HUDEP-2 (cell line): ENCODE measurements at regions not wholly inside any gene's neighbourhood (a gene's known extent, or its start where the extent isn't known, plus 50 kb on each side); places are given as distances from the start of the nearest gene placed in this dataset.
"Not testable (repeated sequence)": the region's sequence is repeated elsewhere in the genome, so short reads cannot be mapped to it uniquely, and the experiment has no call there.

ENCODE experiments used
- DNase-seq, 76 experiments: peaks; one replicate each; lab custom pipeline; 2025; ENCODE audit not compliant: unreplicated experiment in 76 of 76; lab: John Stamatoyannopoulos, UW

GRCh38 chr3:69688400-69688799, 50.9 kb upstream of the MITF start:
- DNase-seq = no peak

- DNase-seq = no peak
These were observed 51.6 kb upstream of the MITF start for GRCh38 chr3:69687641-69688040.

DNA sequence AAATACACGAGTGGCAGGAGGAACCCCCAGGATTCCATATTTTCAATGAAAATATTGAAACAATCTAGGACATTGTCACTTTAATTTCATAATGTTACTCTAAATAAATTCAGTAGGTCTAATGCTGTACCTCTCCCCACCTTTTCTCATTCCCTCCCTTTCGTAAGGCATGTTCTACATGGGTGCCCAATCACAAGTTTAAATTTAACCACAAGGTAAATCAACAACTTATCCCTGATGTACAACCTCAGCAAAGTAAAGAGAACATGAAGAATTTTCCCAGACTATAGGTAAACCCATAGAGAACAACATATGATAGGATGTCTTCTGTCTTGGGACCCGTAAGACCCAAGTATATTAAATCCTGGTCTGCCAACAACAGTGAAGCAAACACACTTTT, 53.2 kb upstream of the MITF start:
- DNase-seq = no peak

DNA sequence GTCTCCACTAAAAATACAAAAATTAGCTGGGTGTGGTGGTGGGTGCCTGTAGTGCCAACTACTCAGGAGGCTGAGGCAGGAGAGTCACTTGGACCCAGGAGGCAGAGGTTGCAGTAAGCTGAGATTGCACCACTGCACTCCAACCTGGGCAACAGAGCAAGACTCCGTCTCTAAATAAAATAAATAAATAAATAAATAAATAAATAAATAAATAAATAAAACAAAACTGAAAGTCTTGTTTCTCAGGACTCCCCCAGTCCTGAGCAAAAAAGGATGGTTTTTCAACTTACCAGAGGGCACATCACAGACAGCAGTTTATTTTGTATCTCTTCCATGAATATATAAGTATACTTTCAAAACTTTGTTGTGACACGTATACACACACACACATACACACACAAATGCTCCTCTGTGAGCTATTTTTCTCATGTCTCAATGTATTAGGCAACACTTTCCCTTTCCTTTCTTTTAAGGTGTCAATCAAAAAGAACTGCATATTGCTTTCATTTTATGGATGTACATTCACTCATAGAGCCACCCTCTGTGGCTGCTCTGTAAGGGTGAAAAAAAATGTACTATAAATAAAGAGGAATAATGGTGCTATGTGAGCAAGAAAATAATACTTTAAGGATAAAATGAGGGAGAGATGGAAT, 54.8 kb upstream of the MITF start:
- DNase-seq = no peak

- no peak for DNase-seq
These were observed 56.0 kb upstream of the MITF start for GRCh38 chr3:69683082-69683806.

DNA sequence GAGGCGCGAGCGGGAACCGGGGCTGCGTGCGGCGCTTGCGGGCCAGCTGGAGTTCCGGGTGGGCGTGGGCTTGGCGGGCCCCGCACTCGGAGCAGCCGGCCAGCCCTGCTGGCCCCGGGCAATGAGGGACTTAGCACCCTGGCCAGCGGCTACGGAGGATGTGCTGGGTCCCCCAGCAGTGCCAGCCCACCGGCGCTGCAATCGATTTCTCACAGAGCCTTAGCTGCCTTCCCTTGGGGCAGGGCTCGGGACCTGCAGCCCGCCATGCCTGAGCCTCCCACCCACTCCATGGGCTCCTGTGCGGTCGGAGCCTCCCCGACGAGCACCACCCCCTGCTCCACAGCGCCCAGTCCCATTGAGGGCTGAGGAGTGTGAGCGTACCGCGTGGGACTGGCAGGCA, 61.8 kb upstream of the MITF start:
- not testable (repeated sequence) for DNase-seq

GRCh38 chr3:69675786-69676530, 63.3 kb upstream of the MITF start:
- DNase-seq = no peak

DNA sequence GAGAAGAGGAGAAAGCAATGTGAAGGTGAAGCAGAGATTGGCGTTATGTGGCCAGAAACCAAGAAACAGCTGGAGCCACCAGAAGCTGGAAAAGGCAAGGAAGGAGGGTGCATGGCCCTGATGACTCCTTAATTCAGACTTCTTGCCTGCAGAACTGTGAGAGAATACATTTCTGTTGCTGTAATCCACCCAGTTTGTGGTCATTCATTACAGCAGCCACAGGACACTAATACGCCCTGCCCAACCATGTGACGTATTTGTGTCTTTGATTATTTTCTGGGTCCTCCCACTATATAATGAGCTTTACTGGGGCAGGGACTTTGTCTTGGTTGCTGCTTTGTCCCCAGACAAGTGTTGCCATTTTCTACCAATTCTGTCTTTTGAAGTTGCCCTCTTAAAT, 64.5 kb upstream of the MITF start:
- DNase-seq = no peak

DNA sequence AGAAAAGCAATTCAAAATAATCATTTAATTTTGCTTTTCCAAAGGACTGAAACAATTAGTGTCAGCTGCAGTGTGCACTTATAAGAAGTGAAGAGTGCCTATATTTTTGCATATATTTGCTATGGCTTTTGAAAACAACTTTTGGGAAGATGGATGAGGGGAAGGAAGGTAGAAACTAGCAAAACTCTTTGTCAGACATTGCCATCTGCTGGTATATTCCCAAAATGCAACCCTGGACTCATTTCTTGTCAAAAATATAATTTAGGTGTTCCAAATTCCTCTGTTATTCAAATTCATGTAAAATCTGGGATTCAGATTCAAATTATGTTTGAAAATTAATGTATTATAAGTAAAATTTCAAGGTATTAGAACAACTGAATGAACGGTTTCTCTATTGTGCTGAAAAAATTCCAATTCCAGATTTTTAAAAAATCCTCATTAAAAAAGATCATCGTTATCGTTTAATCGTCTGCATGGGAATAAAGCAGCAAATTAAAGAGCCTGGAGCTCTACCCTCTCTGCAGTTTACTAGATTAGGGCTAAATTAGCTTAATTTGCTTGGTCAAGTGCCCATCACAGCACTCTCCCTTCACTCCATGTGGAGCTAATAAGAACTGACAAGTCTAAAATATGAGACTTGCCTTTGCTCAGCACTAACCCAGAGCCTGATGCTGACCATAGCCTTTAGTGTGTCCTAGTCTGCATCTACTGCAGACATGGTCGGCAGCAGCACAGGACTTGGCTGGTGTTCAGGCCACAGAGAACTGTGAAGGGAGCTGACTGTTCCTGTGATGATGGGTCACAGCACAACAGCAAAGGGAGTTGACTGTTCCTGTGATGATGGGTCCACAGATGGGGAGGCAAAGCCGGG, 67.9 kb upstream of the MITF start:
- DNase-seq = peak in 20 of 76 experiments; percentile 1 to 45 (median 18)

- no peak for DNase-seq
These were observed 70.2 kb upstream of the MITF start for GRCh38 chr3:69669070-69669469.

GRCh38 chr3:69665026-69665737, 74.1 kb upstream of the MITF start:
- DNase-seq = peak in 4 of 76 experiments; percentile 3 to 22 (median 8)

DNA sequence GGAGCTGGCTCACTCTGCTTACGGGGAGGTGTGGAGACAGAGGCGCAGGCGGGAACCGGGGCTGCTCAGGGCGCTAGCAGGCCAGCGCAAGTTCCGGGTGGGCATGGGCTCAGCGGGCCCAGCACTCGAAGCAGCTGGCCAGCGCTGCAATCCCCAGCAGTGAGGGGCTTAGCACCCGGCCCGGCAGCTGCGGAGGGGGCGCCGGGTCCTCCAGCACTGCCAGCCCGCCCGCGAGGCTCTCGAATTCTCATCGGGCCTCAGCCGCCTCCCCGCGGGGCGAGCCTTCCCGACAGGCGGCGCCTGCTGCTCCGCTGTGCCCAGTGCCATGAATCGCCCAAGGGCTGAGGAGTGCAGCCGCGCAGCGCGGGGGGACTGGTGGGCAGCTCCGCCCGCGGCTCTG, 78.6 kb upstream of the MITF start:
- no peak for DNase-seq

- DNase-seq = peak in 1 of 76 experiments; percentile 18
These were observed 79.9 kb upstream of the MITF start for GRCh38 chr3:69659180-69659910.

DNA sequence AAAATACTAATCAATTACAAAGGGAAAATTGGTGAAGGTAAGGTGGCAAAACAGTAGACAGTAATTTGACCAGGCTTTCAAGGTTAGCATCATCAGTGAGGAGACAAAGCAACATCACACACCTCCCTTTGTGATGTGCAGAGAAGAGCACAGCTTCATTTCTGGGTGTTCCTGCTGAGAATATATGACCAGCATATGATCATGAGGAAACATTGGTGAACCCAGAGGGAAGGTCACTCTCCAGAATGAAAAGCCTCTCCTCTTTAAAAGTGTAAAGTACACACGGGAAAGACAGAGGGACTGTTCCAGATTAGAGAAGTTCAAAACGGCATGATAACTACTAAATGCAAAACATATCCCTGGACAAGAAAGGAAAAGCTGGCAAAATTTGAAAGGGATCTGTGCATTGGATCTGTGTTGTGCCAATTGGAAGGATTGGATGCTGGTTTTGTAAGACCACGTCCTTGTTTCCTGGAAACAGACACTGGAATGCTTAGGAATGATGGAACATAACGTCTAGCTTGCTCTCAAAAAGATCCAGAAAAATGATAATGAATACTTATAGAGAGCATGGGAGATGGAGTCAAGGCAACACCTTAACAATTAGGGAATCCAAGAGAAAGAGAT, 80.6 kb upstream of the MITF start:
- DNase-seq = no peak

GRCh38 chr3:69657030-69657429, 82.2 kb upstream of the MITF start:
- DNase-seq = not testable (repeated sequence)

GRCh38 chr3:69651765-69652164, 87.5 kb upstream of the MITF start:
- no peak for DNase-seq

DNA sequence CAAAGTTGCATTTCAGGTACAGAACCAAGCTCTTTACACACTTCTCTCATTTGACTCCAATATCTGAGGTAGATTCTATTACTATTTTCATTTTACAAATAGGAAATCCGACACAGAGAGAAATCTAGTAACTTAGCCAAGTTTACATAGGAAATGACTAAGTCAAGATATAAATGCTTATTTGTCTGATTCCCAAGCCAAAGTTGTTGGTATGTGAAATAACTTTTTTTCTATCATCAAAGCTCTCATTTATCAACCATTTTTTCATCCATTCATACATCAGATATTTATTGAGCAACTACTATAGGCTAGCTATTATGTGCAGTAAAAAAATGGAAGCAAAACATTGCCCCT, 89.2 kb upstream of the MITF start:
- no peak for DNase-seq

- no peak for DNase-seq
These were observed 89.9 kb upstream of the MITF start for GRCh38 chr3:69649120-69650065.
